GM04504 (cell line): ENCODE measurements at regions not wholly inside any gene's neighbourhood (a gene's known extent, or its start where the extent isn't known, plus 50 kb on each side); places are given as distances from the start of the nearest gene placed in this dataset.
"Not testable (repeated sequence)": the region's sequence is repeated elsewhere in the genome, so short reads cannot be mapped to it uniquely, and the experiment has no call there.

Experiments
- DNase-seq: peaks from one replicate; pipeline ENCODE4 v3.0.0-alpha.2; 2012; ENCODE audit warnings: low read depth

DNA sequence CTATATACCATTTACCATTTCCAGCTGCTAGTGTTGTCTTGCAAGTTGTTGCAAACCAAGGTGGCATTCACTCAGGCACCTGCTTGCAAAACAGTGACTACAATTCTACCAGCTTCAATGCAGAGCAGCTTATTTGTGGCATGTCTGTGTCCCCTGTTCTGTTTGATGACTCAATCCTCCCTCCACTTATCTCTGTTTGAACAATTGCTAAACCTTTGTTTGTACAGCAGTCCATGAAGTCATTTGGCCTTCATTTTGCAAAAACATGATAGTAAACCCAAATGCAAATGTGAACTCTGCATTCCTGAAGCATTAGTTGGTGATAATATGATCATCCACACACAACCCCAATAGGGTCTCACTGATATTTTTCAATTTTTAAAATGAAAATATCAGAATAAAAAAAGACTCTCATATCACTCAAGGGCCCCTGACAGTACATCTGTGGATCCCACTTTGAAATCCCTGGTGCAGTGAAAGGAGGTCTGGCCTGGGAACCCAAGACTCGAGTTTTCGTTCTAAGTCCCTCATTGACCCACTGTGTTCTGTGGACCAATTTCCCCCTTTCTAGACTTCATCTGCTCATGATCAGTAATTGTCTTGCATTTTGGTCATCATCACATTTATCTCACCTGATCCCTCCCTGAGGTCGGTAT lies 425.4 kb downstream of the RPS24 start:
- DNase-seq: no peak

- no peak for DNase-seq
These were observed 426.0 kb downstream of the RPS24 start for GRCh38 chr10:78459639-78460037.

GRCh38 chr10:78460204-78460603 lies 426.5 kb downstream of the RPS24 start:
- no peak for DNase-seq

- DNase-seq: no peak
These were observed 427.7 kb downstream of the RPS24 start for GRCh38 chr10:78461333-78461732.

- no peak for DNase-seq
These were observed 428.5 kb downstream of the RPS24 start for GRCh38 chr10:78462176-78462575.

- no peak for DNase-seq
These were observed 429.1 kb downstream of the RPS24 start for GRCh38 chr10:78462726-78463228.

DNA sequence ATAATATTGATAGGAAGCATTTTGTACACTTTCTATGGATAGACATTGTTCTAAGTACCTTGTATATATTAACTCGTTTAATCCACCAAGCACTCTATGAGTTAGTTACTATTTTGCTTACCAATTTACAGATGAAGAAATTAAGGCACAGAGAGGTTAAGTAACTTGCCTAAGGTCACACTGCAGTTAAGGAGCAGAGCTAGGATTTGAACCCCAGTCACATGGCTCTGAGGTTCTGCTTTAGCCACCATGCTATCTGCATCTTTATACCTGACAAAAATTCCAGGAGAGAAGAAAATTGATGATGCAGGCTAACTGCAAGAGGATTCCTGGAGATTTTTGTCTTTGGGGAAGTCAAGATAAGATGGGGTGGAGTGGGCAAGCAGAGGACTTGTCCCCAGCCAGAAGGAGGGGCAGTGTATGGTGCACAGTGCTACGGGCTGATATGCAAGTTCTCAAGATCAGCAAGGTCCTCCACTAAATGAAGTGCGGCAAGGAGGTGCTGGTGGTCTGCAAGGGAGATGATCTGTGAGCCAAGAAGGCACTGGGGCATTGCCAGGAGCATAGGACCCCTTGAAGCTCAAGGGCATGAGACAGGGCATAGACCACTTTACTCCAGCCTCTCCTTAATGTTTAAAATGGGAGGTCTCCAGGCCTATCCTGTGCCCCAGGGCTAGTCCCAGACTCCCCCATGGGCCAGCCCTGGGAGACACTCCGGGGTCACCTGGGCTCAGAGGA lies 430.6 kb downstream of the RPS24 start:
- DNase-seq: no peak

- no peak for DNase-seq
These were observed 431.2 kb downstream of the RPS24 start for GRCh38 chr10:78464856-78465267.

DNA sequence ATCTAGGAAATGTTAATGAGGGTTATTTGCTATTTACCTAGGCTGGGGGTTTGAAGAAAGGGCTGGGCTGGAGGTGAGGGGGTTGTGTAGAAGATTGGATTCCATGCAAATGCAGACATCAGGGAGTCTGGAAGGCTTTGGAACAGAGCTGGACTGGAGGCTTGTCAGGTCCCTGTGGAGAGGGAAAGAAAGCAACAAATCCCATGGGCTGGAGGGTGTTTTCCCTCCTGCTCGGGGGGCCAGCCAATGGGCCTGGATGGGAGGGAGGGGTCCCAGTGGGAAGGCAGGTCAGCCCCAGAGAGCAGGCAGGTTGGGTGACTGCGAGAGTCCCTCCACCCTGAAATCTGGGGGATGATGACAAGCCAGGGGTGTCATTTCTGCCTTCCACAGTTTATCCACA lies 431.8 kb downstream of the RPS24 start:
- no peak for DNase-seq

GRCh38 chr10:78467496-78468106 lies 433.9 kb downstream of the RPS24 start:
- no peak for DNase-seq

GRCh38 chr10:78468731-78469130 lies 435.1 kb downstream of the RPS24 start:
- DNase-seq: not testable (repeated sequence)

- no peak for DNase-seq
These were observed 436.8 kb downstream of the RPS24 start for GRCh38 chr10:78470267-78471103.

DNA sequence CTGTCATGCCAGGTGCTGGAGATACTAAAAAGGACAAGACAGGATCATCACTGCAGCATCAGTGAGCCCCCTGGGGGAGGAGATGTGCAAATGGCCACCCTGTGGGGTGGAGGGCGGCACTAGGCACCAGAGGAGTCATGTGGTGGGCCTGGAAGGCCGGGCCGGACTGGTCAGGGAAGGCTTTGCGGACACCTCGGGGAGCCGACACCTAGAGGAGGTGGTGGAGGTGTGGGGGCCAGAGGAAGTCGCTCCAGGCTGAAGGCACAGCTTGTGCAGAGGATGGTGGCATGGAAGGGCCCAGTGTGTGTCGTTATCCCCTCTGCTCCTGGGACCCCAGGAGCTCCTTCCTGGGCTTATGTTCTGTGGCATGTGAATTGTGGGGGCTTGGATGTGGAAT lies 437.7 kb downstream of the RPS24 start:
- no peak for DNase-seq

DNA sequence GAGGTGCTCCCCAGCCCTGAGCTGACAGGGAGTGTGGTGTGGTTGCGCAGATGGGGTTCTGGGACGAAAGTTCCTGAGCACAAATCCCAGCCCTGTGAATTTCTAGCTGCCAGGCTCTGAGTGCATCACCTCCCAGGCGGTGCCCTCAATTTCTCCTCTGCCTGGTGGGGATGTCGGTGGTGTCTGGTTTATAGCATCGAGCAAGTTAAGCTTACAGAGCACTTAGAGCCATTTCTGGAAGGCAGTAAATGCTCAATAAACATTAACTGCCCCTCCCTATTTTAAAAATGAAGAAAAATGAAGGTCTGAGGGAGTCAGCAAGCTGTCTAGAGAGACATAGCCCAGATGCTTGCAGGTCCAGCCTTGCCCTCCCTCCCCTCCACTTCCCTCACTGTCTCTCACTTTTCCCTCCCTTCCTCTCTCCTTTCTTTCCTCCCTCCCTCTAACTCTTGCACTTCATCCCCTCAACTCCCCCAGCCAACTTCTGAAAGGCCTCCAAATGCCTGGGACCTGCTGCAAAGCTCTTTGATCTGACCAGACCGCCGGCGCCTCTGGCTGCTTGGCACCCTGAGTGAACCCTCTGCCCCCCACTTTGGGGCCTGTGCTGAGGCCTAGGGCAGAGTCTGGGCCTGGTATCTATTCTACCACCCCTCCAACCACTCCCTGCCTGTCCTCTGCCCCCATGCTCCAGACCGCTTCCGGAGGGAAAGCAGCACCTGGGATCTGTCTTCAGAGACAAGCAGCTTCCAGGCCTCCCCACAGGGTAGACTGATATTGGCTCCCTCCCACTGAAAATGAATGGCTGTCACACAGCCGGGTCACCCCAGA lies 438.3 kb downstream of the RPS24 start:
- no peak for DNase-seq

DNA sequence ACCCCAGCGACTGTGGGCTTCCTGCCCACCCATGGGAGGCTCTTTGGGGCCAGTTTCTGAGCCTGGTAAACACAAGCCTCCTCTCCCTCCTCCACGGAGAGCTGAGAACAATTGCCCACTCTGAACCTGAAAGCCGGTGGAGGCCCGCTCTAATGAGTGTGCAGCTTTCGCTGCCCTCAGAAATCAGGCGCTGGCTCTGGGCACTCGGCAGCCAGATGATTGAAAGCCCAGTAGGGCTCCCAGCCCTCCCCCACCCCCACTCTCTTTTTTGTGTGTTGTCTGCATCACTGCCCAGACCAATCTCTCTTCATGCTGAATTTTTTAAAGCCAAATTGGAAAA lies 438.9 kb downstream of the RPS24 start:
- no peak for DNase-seq

DNA sequence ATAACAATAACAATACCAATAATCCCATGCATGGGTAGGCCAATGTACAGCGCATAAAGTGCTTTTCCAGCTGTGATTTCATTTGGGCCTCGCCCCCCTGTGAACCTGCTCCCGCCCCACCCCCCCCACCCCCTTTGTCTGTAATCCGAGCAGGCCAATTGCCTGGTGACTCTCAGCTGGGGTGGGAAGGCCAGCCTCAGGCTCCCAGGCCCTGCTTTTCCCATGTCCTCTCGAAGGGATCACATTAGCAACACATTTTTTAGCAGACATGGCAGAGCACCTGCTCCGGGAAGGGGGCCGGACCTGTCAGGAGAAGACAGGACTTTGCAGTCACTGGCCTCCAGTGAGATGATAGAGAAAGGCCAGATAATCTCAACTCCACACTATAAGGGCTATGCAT lies 439.3 kb downstream of the RPS24 start:
- DNase-seq: no peak

GRCh38 chr10:78474743-78475142 lies 441.1 kb downstream of the RPS24 start:
- DNase-seq: no peak

DNA sequence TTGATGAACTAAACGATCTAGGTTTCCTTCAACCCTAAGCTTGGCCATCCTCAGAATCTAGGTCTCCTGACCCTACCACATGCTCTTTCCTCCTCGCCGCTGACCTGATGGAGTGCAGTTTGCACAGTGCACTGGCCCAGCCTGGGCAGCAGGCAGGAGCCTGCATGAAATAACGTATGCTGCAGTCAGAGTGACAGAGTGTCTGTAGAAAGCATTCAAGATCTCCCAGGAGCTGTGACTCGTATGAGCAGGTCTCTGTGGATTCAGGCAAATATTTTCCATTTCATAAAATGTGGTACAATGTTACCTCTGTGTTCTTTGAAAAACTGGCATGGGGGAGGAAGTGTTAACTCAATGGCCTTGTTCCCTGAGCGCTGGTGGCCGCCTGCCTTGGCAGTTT lies 441.8 kb downstream of the RPS24 start:
- no peak for DNase-seq

- DNase-seq: no peak
These were observed 442.5 kb downstream of the RPS24 start for GRCh38 chr10:78476156-78476555.

- no peak for DNase-seq
These were observed 443.2 kb downstream of the RPS24 start for GRCh38 chr10:78476844-78477243.

- DNase-seq: no peak
These were observed 445.3 kb downstream of the RPS24 start for GRCh38 chr10:78478919-78479318.

GRCh38 chr10:78479467-78479866 lies 445.8 kb downstream of the RPS24 start:
- no peak for DNase-seq
